ENCODE measurements at regions not wholly inside any gene's neighbourhood (a gene's known extent, or its start where the extent isn't known, plus 50 kb on each side); places are given as distances from the start of the nearest gene placed in this dataset.
"Not testable (repeated sequence)": the region's sequence is repeated elsewhere in the genome, so short reads cannot be mapped to it uniquely, and the experiment has no call there.

GRCh38 chr11:8768625-8769333, 86.2 kb downstream of the RPL27A start:
- no peaks in the 10 kb centered on the region for H3K27me3 ChIP-seq
- H4K20me1 ChIP-seq, result no peaks in the 10 kb centered on the region
- H3K4me3 ChIP-seq, result no peak overlapping the region
- no peaks in the 10 kb centered on the region for H3K9me3 ChIP-seq
- no peaks in the 10 kb centered on the region for H3K4me1 ChIP-seq
- no peak overlapping the region for H3K27ac ChIP-seq
- H3K36me3 ChIP-seq, result no peaks in the 10 kb centered on the region
- H3K9ac ChIP-seq, result no peak overlapping the region
- no peak for TF ChIP-seq Cebpa-rat (IDR thresholded peaks at IDR 0.05)
- H3K4me2 ChIP-seq, result no peak overlapping the region

GRCh38 chr11:8772571-8773519, 90.3 kb downstream of the RPL27A start:
- H4K20me1 ChIP-seq, result no peaks in the 10 kb centered on the region
- no peaks in the 10 kb centered on the region for H3K36me3 ChIP-seq
- no peaks in the 10 kb centered on the region for H3K27me3 ChIP-seq

GRCh38 chr11:8773916-8774539, 91.4 kb downstream of the RPL27A start:
- Histone ChIP-seq H3K4me2 (no peak overlapping the region), H3K36me3 (no peaks in the 10 kb centered on the region), H3K9me3 (no peaks in the 10 kb centered on the region), H3K9ac (no peak overlapping the region), H4K20me1 (no peaks in the 10 kb centered on the region), H3K27me3 (no peaks in the 10 kb centered on the region), H3K27ac (no peak overlapping the region), H3K4me1 (no peaks in the 10 kb centered on the region), H3K4me3 (no peak overlapping the region)
- TF ChIP-seq Cebpa-rat (IDR thresholded peaks at IDR 0.05), result no peak

More at GRCh38 chr11:8772571-8773519, 90.3 kb downstream of the RPL27A start:
- Histone ChIP-seq H3K27ac (no peak overlapping the region), H3K9ac (no peak overlapping the region), H3K4me3 (no peak overlapping the region), H3K9me3 (no peaks in the 10 kb centered on the region), H3K4me1 (no peaks in the 10 kb centered on the region), H3K4me2 (no peak overlapping the region)
- no peak for TF ChIP-seq Cebpa-rat (IDR thresholded peaks at IDR 0.05)

- H3K27ac ChIP-seq, H3K9me3 ChIP-seq, H4K20me1 ChIP-seq, H3K4me1 ChIP-seq, H3K36me3 ChIP-seq, H3K9ac ChIP-seq, H3K4me2 ChIP-seq, H3K27me3 ChIP-seq, H3K4me3 ChIP-seq: not testable (repeated sequence)
These were observed 92.3 kb downstream of the RPL27A start for GRCh38 chr11:8774916-8775315.

- Histone ChIP-seq H3K36me3 (no peaks in the 10 kb centered on the region), H3K4me3 (no peak overlapping the region), H3K27me3 (no peaks in the 10 kb centered on the region), H3K4me1 (no peaks in the 10 kb centered on the region), H3K9ac (no peak overlapping the region), H3K4me2 (no peak overlapping the region), H4K20me1 (no peaks in the 10 kb centered on the region), H3K9me3 (no peaks in the 10 kb centered on the region), H3K27ac (no peak overlapping the region)
- TF ChIP-seq Cebpa-rat (IDR thresholded peaks at IDR 0.05), result no peak
These were observed 92.7 kb downstream of the RPL27A start for GRCh38 chr11:8775332-8775731.

GRCh38 chr11:8775734-8776133, 93.1 kb downstream of the RPL27A start:
- Histone ChIP-seq H3K27me3 (no peaks in the 10 kb centered on the region), H4K20me1 (no peaks in the 10 kb centered on the region), H3K9ac (no peak overlapping the region), H3K4me1 (no peaks in the 10 kb centered on the region), H3K9me3 (no peaks in the 10 kb centered on the region), H3K4me2 (no peak overlapping the region), H3K27ac (no peak overlapping the region), H3K4me3 (no peak overlapping the region), H3K36me3 (no peaks in the 10 kb centered on the region)
- TF ChIP-seq Cebpa-rat (IDR thresholded peaks at IDR 0.05), result no peak

GRCh38 chr11:8776209-8776608, 93.6 kb downstream of the RPL27A start:
- TF ChIP-seq Cebpa-rat (IDR thresholded peaks at IDR 0.05), result no peak
- Histone ChIP-seq H3K9ac (no peak overlapping the region), H3K4me3 (no peak overlapping the region), H3K4me2 (no peak overlapping the region), H3K36me3 (no peaks in the 10 kb centered on the region), H4K20me1 (no peaks in the 10 kb centered on the region), H3K27ac (no peak overlapping the region), H3K9me3 (no peaks in the 10 kb centered on the region), H3K27me3 (no peaks in the 10 kb centered on the region), H3K4me1 (no peaks in the 10 kb centered on the region)

GRCh38 chr11:8777907-8778767, 95.5 kb downstream of the RPL27A start:
- H3K27ac ChIP-seq, result no peak overlapping the region
- no peak overlapping the region for H3K4me2 ChIP-seq
- TF ChIP-seq Cebpa-rat (IDR thresholded peaks at IDR 0.05), result no peak
- no peaks in the 10 kb centered on the region for H3K4me1 ChIP-seq
- H3K36me3 ChIP-seq, result no peaks in the 10 kb centered on the region
- H3K4me3 ChIP-seq, result no peak overlapping the region
- H3K9ac ChIP-seq, result no peak overlapping the region
- no peaks in the 10 kb centered on the region for H3K9me3 ChIP-seq
- H4K20me1 ChIP-seq, result no peaks in the 10 kb centered on the region
- no peaks in the 10 kb centered on the region for H3K27me3 ChIP-seq

- Histone ChIP-seq H3K27ac (no peak overlapping the region), H3K4me2 (no peak overlapping the region), H3K4me3 (no peak overlapping the region), H3K27me3 (no peaks in the 10 kb centered on the region), H4K20me1 (no peaks in the 10 kb centered on the region), H3K9me3 (no peaks in the 10 kb centered on the region), H3K36me3 (no peaks in the 10 kb centered on the region), H3K9ac (no peak overlapping the region), H3K4me1 (no peaks in the 10 kb centered on the region)
- no peak for TF ChIP-seq Cebpa-rat (IDR thresholded peaks at IDR 0.05)
These were observed 96.5 kb downstream of the RPL27A start for GRCh38 chr11:8779107-8779506.

All from BLaER1 (cell line).